Heart right ventricle (tissue), 16 donors: ENCODE measurements at regions not wholly inside any gene's neighbourhood (a gene's known extent, or its start where the extent isn't known, plus 50 kb on each side); places are given as distances from the start of the nearest gene placed in this dataset.
A peak's percentile ranks its signal among the peaks of the same experiment; 100 is the strongest.

Source experiments
- ATAC-seq, 8 donors: fragments of 200-7000 bp; cut with Tn5 transposase; one replicate each; pipeline ENCODE4 v1.9.1; 2020; ENCODE audit warnings: mild to moderate bottlenecking in 8 of 8, moderate library complexity in 8 of 8, moderate number of reproducible peaks in 1 of 8
- DNase-seq, 2 donors: peaks; one replicate each; pipeline ENCODE4 v3.0.0-alpha.2; 2020
- H3K27ac ChIP-seq, 10 donors: fragments of 200-600 bp; sonication (generic) in 2 of 10; one replicate each; pipeline versions ENCODE4 v1.5.0 to v1.8.0; 2020 to 2022; ENCODE audit warnings: mild to moderate bottlenecking in 3 of 10
- H3K27me3 ChIP-seq, 7 donors: fragments of 200-600 bp; one replicate each; pipeline ENCODE4 v1.8.0; 2021 to 2022; ENCODE audit warnings: mild to moderate bottlenecking in 2 of 7
- H3K36me3 ChIP-seq, 9 donors: fragments of 200-600 bp; sonication (generic) in 1 of 9; one replicate each; pipeline versions ENCODE4 v1.5.0 to v1.8.0; 2020 to 2022; ENCODE audit warnings: mild to moderate bottlenecking in 2 of 9
- H3K4me1 ChIP-seq, 9 donors: fragments of 200-600 bp; sonication (generic) in 1 of 9; one replicate each; pipeline versions ENCODE4 v1.5.0 to v1.8.0; 2020 to 2022; ENCODE audit warnings: mild to moderate bottlenecking in 4 of 9
- H3K4me3 ChIP-seq, 10 donors: fragments of 200-600 bp; sonication (generic) in 2 of 10; one replicate each; pipeline versions ENCODE4 v1.5.0 to v1.8.0; 2020 to 2022; ENCODE audit warnings: mild to moderate bottlenecking in 7 of 10, moderate library complexity in 2 of 10
- H3K9me3 ChIP-seq, 11 donors: fragments of 200-600 bp in 10 of 11; sonication (generic) in 2 of 11; one replicate each; pipeline versions ENCODE4 v1.5.0 to v1.8.0; 2013 to 2022; ENCODE audit warnings: mild to moderate bottlenecking in 2 of 11, control low read depth in 1 of 11, moderate library complexity in 1 of 11
- CTCF ChIP-seq, 9 donors: fragments of 200-600 bp; sonication (generic) in 2 of 9; IDR thresholded peaks; one replicate each; pipeline versions ENCODE4 v1.5.0 to v1.8.0; 2021 to 2022; ENCODE audit warnings: antibody characterized with exemption in 9 of 9, mild to moderate bottlenecking in 5 of 9, moderate library complexity in 1 of 9
- WGBS, 2 donors: extraction: QIAGEN DNeasy Blood & Tissue Kit; methylation state at CpG; one replicate each; pipeline ENCODE4 v1.1.7; 2013; ENCODE audit warnings: inconsistent platforms in 1 of 2; 5-methylcytosine and 5-hydroxymethylcytosine counted together
- intact Hi-C, 10 donors: fragments of 100-400 bp; cut with DNase I; formaldehyde crosslinking; loops; one replicate each; pipeline versions ENCODE4 v1.11.1 to v1.14.2; 2022
- donor health status: Arrhythmogenic right ventricular cardiomyopathy.
- donor health status: ischemic (EF 13 %, LVEDD 7.1; RV severe dilation, severe dysfunction).
- donor health status: healthy with polysubstance abuse.
- donor health status: DM: no; HTN: yes; CAD: no.
- donor health status: DM: no; HTN: no; CAD: no.
- donor health status: ischemic (EF 25% LVEDD 6.9; RV normal size, moderate dysfunction).
- donor health status: ischemic (EF 25% LVEDD 5.7; RV mildly dilated, moderate dysfunction).
- donor health status: healthy.
- donor health status: DM: yes; HTN: yes; CAD: no.
- donor health status: Ischemic cardiomyopathy.
- donor health status: ischemic (EF 35%, LVEDD 5.7; RV mildly dilated, moderate dysfunction).
- donor health status: nonischemic (EF 11% LVEDD 7.7; RV severe dilation, severe dysfunction).
- donor health status: DM: yes; HTN: yes; CAD: no.
- donor health status: PGD.
- donor health status: ischemic (EF 29% LVEDD 5.4; RV normal size, mild dysfunction).
- donor health status: nonischemic (EF 23%, LVEDD 6.1; RV moderate dilation, normal function).

GRCh38 chr14:66293533-66294105, 192.6 kb upstream of the CCDC196 start:
- Histone ChIP-seq H3K27me3 (no peaks in the 10 kb centered on the region), H3K36me3 (no peaks in the 10 kb centered on the region), H3K9me3 (peaks cover 0 to 6% (median 0%) of the 10 kb centered on the region in 11 donors), H3K4me1 (peaks cover 0 to 9% (median 0%) of the 10 kb centered on the region in 9 donors), H3K4me3 (peak overlapping the region in 5 of 10 donors; percentile 19 to 33 (median 25)), H3K27ac (peak overlapping the region in 1 of 10 donors; percentile 2)
- WGBS, 2 donors, result 28 to 50% methylated on average over 3 of the region's 3 CpGs
- no peak for TF ChIP-seq CTCF (IDR thresholded peaks at IDR 0.05)
- DNase-seq (no peak), ATAC-seq (no peak)
- intact Hi-C loops, result no loop called here

- no peak for ATAC-seq
Measured at GRCh38 chr14:66295386-66295785, 190.8 kb upstream of the CCDC196 start.

GRCh38 chr14:66300886-66301285, 185.3 kb upstream of the CCDC196 start:
- ATAC-seq (no peak), DNase-seq (no peak)
- WGBS, 2 donors, result 86 to 88% methylated on average over 3 of the region's 3 CpGs
- no peaks in the 10 kb centered on the region for H3K4me1 ChIP-seq
- H3K9me3 ChIP-seq, result peaks cover 0 to 26% (median 0%) of the 10 kb centered on the region in 11 donors
- TF ChIP-seq CTCF (IDR thresholded peaks at IDR 0.05), result no peak
- no peak overlapping the region for H3K27ac ChIP-seq
- no peaks in the 10 kb centered on the region for H3K36me3 ChIP-seq
- intact Hi-C loops, result no loop called here
- no peaks in the 10 kb centered on the region for H3K27me3 ChIP-seq
- no peak overlapping the region for H3K4me3 ChIP-seq

More at GRCh38 chr14:66295386-66295785, 190.8 kb upstream of the CCDC196 start:
- no peak for DNase-seq
- H3K36me3 ChIP-seq, result no peaks in the 10 kb centered on the region
- no peaks in the 10 kb centered on the region for H3K27me3 ChIP-seq
- no peak for TF ChIP-seq CTCF (IDR thresholded peaks at IDR 0.05)
- WGBS, 2 donors, result 82% methylated on average over 2 of the region's 2 CpGs
- H3K27ac ChIP-seq, result no peak overlapping the region
- H3K4me1 ChIP-seq, result peaks cover 0 to 9% (median 0%) of the 10 kb centered on the region in 9 donors
- no peak overlapping the region for H3K4me3 ChIP-seq
- intact Hi-C loops, result no loop called here
- H3K9me3 ChIP-seq, result peaks cover 0 to 14% (median 0%) of the 10 kb centered on the region in 11 donors

DNA sequence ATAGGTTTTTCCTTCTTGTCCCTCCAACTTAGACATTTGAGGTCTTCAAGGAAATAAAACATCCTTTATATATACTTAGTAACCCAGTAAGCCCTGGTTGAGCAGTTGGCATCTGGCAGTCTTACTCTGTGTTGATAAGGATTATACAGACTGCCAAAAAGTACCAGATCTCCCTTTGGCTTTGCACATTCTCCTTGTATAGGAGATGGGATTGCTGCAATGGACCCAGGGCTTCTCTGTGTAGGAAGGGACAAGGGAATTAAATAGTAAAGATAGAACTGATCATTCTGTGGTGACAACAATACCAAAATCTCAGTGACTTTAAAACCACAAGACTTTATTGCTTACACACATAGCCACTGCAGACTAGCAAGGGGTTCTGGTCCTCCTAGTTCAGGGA, 180.1 kb upstream of the CCDC196 start:
- peaks cover 0 to 24% (median 0%) of the 10 kb centered on the region in 11 donors for H3K9me3 ChIP-seq
- DNase-seq (no peak), ATAC-seq (peak in 1 of 8 donors; percentile 52)
- no peak for TF ChIP-seq CTCF (IDR thresholded peaks at IDR 0.05)
- peaks cover 0 to 11% (median 4%) of the 10 kb centered on the region in 9 donors for H3K4me1 ChIP-seq
- H3K27me3 ChIP-seq, result no peaks in the 10 kb centered on the region
- intact Hi-C loops, result no loop called here
- H3K27ac ChIP-seq, result no peak overlapping the region
- H3K36me3 ChIP-seq, result no peaks in the 10 kb centered on the region
- no peak overlapping the region for H3K4me3 ChIP-seq
